SKM-1 treated with dmso at 0.1 percent for 144 hours (cell line): ENCODE measurements at regions not wholly inside any gene's neighbourhood (a gene's known extent, or its start where the extent isn't known, plus 50 kb on each side); places are given as distances from the start of the nearest gene placed in this dataset.

ENCODE experiments used
- DNase-seq: peaks from one replicate; lab custom pipeline; 2025; ENCODE audit not compliant: unreplicated experiment; lab: John Stamatoyannopoulos, UW

- DNase-seq, result no peak
These were observed 327.2 kb upstream of the AKR1E2 start for GRCh38 chr10:4498711-4499251.

GRCh38 chr10:4494551-4494950, 331.5 kb upstream of the AKR1E2 start:
- DNase-seq, result no peak

GRCh38 chr10:4492202-4492601, 333.8 kb upstream of the AKR1E2 start:
- no peak for DNase-seq

DNA sequence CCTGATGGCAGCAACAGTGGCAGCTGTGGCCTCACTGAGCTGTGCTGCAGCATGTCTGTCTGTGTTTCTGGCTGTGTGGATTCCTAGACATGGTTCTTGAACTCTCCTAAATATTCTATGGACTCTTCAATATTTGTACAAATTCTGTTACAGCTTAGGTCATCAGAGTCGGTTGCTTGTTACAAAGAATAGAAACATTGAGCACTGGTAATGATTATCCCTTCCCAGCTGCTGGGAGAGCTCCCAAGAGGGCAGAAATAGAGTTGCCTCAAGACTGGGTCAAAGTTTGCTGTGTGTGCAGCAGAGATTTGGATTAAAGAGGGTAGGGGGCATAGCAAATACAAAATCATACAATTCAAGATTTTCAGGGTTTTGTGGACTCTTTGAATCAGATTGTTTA, 337.1 kb upstream of the AKR1E2 start:
- no peak for DNase-seq

DNA sequence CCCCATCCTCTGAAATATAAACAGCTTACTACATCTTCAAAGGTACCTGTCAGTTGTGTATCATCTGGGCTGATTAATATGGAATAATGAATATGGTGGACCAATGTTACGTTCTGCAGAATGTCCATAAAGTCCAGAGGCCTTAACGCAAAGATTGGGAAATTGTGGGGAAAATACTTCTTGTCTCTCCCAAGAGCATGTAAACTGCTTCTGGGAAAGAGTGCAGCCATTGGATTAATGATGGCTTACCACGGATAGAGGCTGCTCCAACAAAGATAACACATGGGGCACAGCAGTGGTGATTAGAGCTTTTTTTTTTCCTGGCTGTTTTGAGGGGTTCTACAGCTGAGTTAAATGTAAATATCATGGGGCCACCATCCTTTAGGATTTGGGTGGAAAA, 340.4 kb upstream of the AKR1E2 start:
- no peak for DNase-seq

- DNase-seq, result no peak
These were observed 342.2 kb upstream of the AKR1E2 start for GRCh38 chr10:4483811-4484210.

DNA sequence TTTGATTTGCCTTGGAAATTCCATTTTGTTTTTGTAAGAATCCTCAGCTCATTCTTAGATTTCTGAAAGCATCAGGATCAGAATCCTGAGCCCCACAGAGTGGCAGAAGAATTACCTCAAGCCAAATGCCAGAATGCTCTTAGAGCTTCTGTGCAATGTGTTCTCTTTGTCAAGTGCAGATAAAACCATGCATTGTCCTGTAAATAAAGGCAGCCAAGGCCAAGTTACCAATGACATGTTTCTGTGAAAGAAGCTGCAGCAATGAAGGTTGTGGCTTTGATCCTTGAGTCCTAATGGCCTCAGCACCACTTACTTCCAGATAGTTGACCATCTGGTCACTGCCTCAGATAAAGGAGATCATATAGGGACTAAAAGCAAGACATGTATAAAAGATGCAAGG, 343.3 kb upstream of the AKR1E2 start:
- no peak for DNase-seq

DNA sequence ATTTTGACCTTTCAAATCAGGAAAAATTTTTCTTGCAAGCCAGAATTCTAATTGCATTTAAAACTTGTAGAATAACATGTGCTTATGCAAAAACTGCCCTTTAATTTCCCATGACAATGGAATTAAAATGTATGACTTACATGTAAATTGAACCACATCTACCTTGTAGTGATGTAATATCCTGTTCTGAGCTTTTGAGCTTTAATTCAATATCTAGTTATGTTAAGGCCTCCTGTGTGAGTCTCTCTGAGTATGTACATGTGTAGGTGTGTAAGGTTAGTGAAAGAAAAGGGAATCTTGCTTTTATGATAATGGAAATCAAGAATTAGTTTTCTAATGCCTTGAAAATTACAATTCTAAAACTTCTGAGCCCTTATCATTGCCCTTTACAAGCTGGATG, 344.8 kb upstream of the AKR1E2 start:
- DNase-seq, result no peak

DNA sequence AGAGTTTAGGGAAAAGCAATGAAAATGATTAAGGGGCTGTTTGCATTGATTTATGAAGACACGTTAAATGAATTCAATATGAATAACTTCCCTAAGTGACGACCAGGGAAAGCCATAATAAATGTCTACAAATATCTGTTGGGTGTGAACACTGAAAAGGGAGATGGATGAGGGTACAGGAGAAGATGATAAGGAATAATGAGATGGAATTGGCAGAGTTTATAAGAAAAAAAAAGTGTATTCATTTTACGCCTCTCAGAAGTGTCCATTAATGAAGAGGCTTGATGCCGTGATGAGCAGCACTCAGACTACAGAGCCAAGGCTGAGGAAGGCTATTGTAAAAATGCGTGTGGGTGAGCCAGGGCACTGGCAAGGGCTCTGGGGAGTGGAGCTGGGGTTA, 346.7 kb upstream of the AKR1E2 start:
- no peak for DNase-seq

- DNase-seq, result no peak
These were observed 348.3 kb upstream of the AKR1E2 start for GRCh38 chr10:4477664-4478063.

- no peak for DNase-seq
These were observed 350.0 kb upstream of the AKR1E2 start for GRCh38 chr10:4475827-4476490.

DNA sequence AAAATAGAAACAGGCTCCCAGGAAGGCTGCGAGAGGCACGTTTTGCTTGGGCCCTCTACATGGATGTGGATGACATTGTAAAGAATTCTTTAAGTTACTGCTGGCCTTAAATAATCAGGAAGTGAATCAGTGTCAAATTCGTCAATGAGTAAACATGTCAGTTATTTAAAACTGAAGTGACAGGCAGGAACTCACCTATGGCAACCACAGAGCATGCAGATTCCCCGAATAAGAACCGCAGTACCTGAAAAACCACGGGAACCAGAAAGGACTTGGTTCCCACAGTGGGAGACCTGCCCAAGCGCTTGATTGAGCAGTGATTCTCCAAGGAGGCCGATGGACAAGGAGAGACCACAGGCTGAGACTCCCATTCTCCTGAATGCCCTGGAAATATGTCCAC, 351.2 kb upstream of the AKR1E2 start:
- DNase-seq, result no peak

DNA sequence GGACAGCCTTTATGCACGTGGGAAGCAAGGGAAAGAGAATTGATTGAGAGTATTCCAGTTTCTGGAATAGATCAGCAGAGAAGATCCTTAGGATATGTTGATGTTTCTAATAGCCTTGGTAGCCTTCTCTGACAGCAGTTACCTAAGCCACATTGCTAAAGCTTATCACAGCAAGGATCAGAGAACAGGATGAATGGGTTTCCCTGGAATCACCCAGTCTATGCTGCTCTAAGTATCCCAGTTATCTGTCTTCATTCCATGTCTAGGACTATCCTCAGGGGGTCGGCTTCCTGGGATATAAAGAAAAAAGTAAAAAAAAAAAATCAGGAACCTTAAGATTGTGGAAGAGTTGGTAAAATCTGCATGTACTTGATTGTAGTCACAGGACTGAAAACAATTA, 352.0 kb upstream of the AKR1E2 start:
- no peak for DNase-seq

DNA sequence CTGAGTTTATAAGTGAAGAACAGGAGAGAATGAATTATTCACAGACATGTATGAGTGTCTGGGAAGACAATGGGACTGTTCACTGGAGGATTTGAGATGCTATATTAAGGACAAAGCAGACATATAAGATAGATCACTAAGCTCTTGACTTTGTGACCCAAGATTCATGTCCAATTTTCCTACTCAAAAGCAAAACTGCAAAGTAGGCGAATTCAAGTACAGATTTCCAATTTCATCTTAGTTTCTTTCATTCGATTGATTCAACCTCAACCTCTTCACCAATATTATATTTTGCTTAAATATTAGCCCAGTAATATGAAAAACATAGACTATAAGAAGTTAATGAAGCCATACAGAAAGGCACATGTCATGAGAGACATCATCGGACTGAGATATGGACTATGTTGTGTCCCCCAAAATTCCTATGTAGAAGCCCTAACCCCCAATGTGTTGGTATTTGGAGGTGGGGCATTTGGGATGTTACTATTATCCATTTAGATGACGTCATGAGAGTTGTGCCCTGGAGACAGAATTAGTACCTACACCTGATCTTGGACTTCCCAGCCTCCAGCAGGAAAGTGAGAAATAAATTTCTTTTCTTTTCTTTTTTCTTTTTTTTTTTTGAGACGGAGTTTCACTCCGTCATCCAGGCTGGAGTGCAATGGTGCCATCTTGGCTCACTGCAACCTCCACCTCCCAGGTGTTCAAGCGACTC, 353.7 kb upstream of the AKR1E2 start:
- no peak for DNase-seq

DNA sequence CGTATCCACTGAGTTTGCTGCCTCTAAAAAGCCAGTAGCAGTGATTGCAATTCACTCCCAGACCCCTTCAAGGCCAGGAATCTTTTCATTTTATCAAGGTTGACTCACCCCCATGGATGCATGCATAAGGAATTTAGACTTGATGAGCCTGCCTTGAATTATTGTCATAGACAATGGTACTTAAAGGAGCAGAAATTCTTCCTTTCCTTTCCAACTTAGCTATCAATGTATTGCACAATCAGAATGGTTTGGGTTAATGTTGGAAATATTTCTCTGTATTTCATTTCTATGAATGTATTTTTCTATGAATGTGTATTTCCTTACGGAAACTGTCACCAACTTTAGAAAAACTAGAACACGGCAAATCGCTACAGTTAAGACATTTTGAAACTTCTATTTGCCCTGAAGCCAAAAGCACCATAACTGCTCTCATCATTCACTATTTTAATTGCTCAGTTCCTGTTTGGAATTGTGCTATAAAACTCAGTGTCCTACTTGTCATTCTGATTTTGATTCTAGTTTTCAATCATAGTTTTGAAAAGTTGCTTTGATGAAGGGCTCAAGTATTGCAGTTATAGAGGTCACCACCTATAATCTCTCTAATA, 355.7 kb upstream of the AKR1E2 start:
- no peak for DNase-seq

- no peak for DNase-seq
These were observed 358.5 kb upstream of the AKR1E2 start for GRCh38 chr10:4467481-4467880.

DNA sequence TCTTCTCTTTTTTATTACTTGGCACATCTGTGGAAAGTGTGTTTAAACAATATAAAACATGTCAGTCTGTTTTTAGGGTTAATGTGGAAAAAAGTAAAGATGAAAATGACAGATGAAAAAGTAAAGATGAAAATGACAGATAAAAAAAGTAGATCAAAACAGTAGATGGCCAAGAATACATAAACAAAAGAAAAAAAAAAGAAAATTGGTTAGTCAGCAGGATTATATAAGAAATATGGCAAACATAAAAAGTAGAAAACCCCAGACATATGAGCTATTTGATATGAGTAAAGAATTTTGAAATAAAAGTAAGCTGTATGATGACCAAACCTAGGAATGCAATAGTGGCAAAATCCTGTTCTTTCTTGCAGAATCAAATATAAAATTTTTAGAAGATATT, 365.7 kb upstream of the AKR1E2 start:
- no peak for DNase-seq

- DNase-seq, result no peak
These were observed 366.5 kb upstream of the AKR1E2 start for GRCh38 chr10:4459531-4459930.

DNA sequence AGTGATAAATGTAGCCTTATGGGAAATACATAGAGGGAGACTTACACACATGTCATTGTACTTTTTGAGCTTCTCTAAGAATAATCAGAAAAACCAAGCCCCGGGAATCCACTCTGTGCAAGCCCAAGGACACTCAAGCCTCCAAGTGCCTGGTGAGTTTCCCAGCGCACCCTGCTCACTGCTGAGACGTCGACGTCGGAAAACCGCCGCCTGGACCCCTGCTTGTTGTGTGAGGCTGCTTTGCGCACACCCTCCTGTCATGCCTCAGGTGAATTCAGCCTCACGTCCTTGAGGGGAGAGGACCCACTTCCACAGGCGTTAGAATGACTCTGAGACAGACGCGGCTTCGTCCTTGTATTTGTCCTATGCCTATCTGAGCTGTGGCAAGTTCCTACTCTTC, 368.4 kb upstream of the AKR1E2 start:
- no peak for DNase-seq

GRCh38 chr10:4456776-4457175, 369.2 kb upstream of the AKR1E2 start:
- DNase-seq, result no peak

DNA sequence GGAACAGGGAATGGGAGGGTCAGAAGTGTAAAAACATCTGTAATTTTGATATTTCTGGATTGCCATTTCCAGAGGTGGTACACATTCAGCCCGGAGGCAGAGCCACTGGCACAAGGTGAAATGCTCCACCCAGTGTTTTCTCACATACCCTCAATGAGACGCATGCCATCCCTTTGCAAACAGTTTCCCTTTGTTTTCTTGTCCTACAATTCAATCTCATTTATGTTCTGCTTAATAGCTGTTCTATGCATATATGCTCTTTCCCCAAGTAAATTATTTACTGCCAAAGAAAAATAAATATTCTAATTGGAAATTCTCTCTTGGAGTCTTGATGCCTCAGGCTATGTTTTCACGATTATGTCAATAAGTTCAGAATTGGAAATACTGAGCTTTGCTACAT, 369.7 kb upstream of the AKR1E2 start:
- DNase-seq, result no peak

DNA sequence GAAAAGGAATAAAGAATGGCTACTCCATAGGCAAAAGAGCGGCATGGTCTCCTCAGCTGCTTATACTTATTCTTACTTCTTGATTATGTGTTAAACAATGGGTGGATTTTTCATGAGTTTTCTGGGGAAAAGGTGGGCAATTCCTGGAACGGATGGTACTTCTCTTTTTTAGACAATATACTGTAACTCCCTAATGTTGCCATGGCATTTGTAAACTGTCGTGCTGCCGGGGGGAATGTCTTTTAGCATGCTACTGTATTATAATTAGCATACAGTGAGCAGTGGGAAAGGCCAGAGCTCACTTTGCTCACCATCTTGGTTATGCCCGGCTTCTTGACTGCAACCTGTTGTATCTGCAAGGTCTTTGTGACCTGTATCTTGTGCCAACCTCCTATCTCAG, 372.1 kb upstream of the AKR1E2 start:
- DNase-seq, result no peak
